ENCODE measurements at regions not wholly inside any gene's neighbourhood (a gene's known extent, or its start where the extent isn't known, plus 50 kb on each side); places are given as distances from the start of the nearest gene placed in this dataset.
A peak's percentile ranks its signal among the peaks of the same experiment; 100 is the strongest.

DNA sequence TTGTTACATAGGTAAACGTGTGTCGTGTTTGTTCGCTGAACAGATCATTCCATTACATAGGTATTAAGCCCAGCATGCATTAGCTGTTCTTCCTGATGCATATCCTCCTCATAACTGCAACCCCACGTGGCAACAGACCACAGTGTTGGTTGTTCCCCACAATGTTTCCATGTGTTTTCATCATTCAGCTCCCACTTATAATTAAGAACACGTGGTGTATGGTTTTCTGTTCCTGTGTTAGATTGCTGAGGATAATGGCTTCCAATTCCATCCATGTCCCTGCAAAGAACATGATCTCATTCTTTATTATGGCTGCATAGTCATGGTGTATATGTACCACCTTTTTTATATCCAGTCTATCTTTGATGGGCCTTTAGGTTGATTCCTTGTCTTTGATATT is 1071.1 kb downstream of the SLC16A7 start:
- H3K27ac ChIP-seq (ENCODE audit: low read depth, low read length, poor library complexity, severe bottlenecking): no peak overlapping the region
- intact Hi-C loops (cut with micrococcal nuclease; ENCODE audit: unreplicated experiment): no loop called here
- BruUV-seq (replicated peaks): no TSS peak
- H3K4me3 ChIP-seq (ENCODE audit: low read depth, low read length, poor library complexity, severe bottlenecking): no peak overlapping the region
- no peaks in the 10 kb centered on the region for H3K4me1 ChIP-seq (ENCODE audit: insufficient read depth, low read length, poor library complexity, severe bottlenecking)
- no peaks in the 10 kb centered on the region for H3K9me2 ChIP-seq (ENCODE audit: insufficient read depth, low read length)
- CTCF ChIA-PET (ENCODE audit: unreplicated experiment): no interaction called here
- no peak overlapping the region for H3K4me2 ChIP-seq (ENCODE audit: low read length)
- no peak overlapping the region for H2AFZ ChIP-seq (ENCODE audit: low read length)
- TF ChIP-seq EZH2phosphoT487 (IDR thresholded peaks at IDR 0.05; ENCODE audit: borderline replicate concordance, low read depth, low read length) (no peak), CTCF (conservative IDR thresholded peaks at IDR 0.05; ENCODE audit: low read length) (no peak)
- H3K79me2 ChIP-seq (ENCODE audit: insufficient read depth, low read depth, low read length): no peaks in the 10 kb centered on the region
- DNase-seq (ENCODE audit: low spot score): no peak
- no peaks in the 10 kb centered on the region for H3K9me3 ChIP-seq (ENCODE audit: low read length)
- H3K36me3 ChIP-seq (ENCODE audit: insufficient read depth, low read length): no peaks in the 10 kb centered on the region
- POLR2A ChIA-PET: interaction anchor here (0.7 kb wide), 3 partner anchors 18 to 1233 kb away, joined by 4 to 7 read pairs (median 5); no protein-coding TSS in a partner anchor
- H4K20me1 ChIP-seq (ENCODE audit: insufficient read depth, low read length): no peaks in the 10 kb centered on the region

DNA sequence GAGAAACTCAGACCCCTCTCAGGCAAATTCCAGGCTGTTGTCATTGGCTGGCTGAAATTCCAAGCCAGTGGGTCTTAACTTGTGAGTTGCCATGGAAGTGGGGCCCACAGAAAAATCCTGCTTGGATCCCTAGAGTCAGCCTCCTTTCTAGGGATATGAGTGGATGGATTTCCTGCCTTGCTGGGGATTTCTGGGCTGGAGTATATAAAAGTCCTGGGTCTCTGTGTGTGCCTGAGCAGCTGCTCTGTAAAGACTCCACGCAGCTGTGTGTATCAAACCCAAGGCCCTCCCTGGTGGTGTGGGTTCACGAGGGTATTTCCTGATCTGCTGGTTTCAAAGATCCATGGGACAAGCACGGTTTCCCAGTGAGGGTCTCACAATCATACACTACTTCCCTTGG is 1077.1 kb downstream of the SLC16A7 start:
- Histone ChIP-seq H3K4me3 (ENCODE audit: low read depth, low read length, poor library complexity, severe bottlenecking) (no peak overlapping the region), H3K4me2 (ENCODE audit: low read length) (no peak overlapping the region), H2AFZ (ENCODE audit: low read length) (no peak overlapping the region), H3K9me3 (ENCODE audit: low read length) (no peaks in the 10 kb centered on the region), H3K27ac (ENCODE audit: low read depth, low read length, poor library complexity, severe bottlenecking) (no peak overlapping the region), H3K36me3 (ENCODE audit: insufficient read depth, low read length) (no peaks in the 10 kb centered on the region), H3K9me2 (ENCODE audit: insufficient read depth, low read length) (no peaks in the 10 kb centered on the region), H4K20me1 (ENCODE audit: insufficient read depth, low read length) (no peaks in the 10 kb centered on the region), H3K4me1 (ENCODE audit: insufficient read depth, low read length, poor library complexity, severe bottlenecking) (no peaks in the 10 kb centered on the region), H3K79me2 (ENCODE audit: insufficient read depth, low read depth, low read length) (no peaks in the 10 kb centered on the region)
- no TSS peak for BruUV-seq (replicated peaks)
- CTCF ChIA-PET (ENCODE audit: unreplicated experiment): no interaction called here
- DNase-seq (ENCODE audit: low spot score): no peak
- TF ChIP-seq CTCF (conservative IDR thresholded peaks at IDR 0.05; ENCODE audit: low read length): no peak
- intact Hi-C loops (cut with micrococcal nuclease; ENCODE audit: unreplicated experiment): no loop called here
- POLR2A ChIA-PET: no interaction called here

DNA sequence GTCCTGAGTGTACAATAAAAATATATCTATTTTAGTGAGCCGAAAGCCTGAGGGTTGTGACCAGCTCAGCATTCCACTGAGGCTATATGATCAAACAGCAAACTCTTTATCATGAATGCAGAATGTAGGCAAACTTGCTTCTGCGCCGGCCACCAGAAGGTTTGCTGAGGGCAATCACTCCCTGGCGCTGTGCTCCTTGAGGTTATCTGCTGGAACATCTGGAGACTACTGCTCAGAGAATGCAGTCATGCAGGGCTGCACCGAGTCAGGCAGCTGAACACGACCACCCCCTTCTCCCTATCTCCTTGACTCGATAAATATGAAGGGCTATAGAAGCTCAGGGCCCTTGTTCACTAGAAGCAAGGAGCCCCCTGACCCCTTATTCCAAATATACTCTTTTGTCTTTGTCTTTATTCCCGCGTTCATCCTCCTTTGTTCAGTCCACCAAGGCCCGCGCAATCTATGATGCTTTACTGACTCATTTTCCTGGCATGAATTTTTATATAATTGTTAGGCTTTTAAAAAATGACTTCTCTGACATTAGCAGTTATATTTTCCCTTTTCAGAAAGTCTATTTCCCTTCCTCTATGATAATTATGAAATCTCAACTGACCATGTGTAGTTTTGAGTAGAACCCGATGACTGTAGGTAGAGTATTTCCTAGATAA is 1089.3 kb downstream of the SLC16A7 start:
- Histone ChIP-seq H3K4me2 (ENCODE audit: low read length) (no peak overlapping the region), H3K9me3 (ENCODE audit: low read length) (no peaks in the 10 kb centered on the region), H3K9me2 (ENCODE audit: insufficient read depth, low read length) (no peaks in the 10 kb centered on the region), H2AFZ (ENCODE audit: low read length) (no peak overlapping the region), H3K27ac (ENCODE audit: low read depth, low read length, poor library complexity, severe bottlenecking) (no peak overlapping the region), H3K4me1 (ENCODE audit: insufficient read depth, low read length, poor library complexity, severe bottlenecking) (no peaks in the 10 kb centered on the region), H4K20me1 (ENCODE audit: insufficient read depth, low read length) (no peaks in the 10 kb centered on the region), H3K36me3 (ENCODE audit: insufficient read depth, low read length) (no peaks in the 10 kb centered on the region), H3K4me3 (ENCODE audit: low read depth, low read length, poor library complexity, severe bottlenecking) (no peak overlapping the region), H3K79me2 (ENCODE audit: insufficient read depth, low read depth, low read length) (no peaks in the 10 kb centered on the region)
- peak; percentile 64 for TF ChIP-seq CTCF (conservative IDR thresholded peaks at IDR 0.05; ENCODE audit: low read length)
- TF ChIP-seq EZH2phosphoT487 (IDR thresholded peaks at IDR 0.05; ENCODE audit: borderline replicate concordance, low read depth, low read length): no peak
- no TSS peak for BruUV-seq (replicated peaks)
- DNase-seq (ENCODE audit: low spot score): peak; percentile 3
- intact Hi-C loops (cut with micrococcal nuclease; ENCODE audit: unreplicated experiment): loop anchor here (5.0 kb wide), 1 partner anchor 852 kb away; no protein-coding TSS in a partner anchor
- CTCF ChIA-PET (ENCODE audit: unreplicated experiment): no interaction called here
- POLR2A ChIA-PET: interaction anchor here (0.5 to 0.6 kb wide), 2 partner anchors 19 to 266 kb away, joined by 3 to 5 read pairs; no protein-coding TSS in a partner anchor

Measured in OCI-LY7 (cell line).